Activated naive CD8-positive, alpha-beta T cell (primary cell): ENCODE measurements at regions not wholly inside any gene's neighbourhood (a gene's known extent, or its start where the extent isn't known, plus 50 kb on each side); places are given as distances from the start of the nearest gene placed in this dataset.
A peak's percentile ranks its signal among the peaks of the same experiment; 100 is the strongest.

Experiments
- H3K27ac Mint-ChIP-seq: one replicate; pipeline ENCODE4 v1.8.0; 2021; ENCODE audit warnings: mixed read lengths
- H3K27me3 Mint-ChIP-seq: one replicate; pipeline ENCODE4 v1.8.0; 2021; ENCODE audit warnings: mixed read lengths
- H3K36me3 Mint-ChIP-seq: one replicate; pipeline ENCODE4 v1.8.0; 2021; ENCODE audit warnings: mixed read lengths
- H3K4me1 Mint-ChIP-seq: one replicate; pipeline ENCODE4 v1.8.0; 2021; ENCODE audit warnings: low read depth, mixed read lengths
- H3K4me3 Mint-ChIP-seq: one replicate; pipeline ENCODE4 v1.8.0; 2021; ENCODE audit warnings: mild to moderate bottlenecking, mixed read lengths
- H3K9me3 Mint-ChIP-seq: one replicate; pipeline ENCODE4 v1.8.0; 2021; ENCODE audit warnings: low read depth, mixed read lengths

- H3K9me3 Mint-ChIP-seq, result no peaks in the 10 kb centered on the region
- no peak overlapping the region for H3K4me3 Mint-ChIP-seq
- H3K27me3 Mint-ChIP-seq, result peaks cover 4% of the 10 kb centered on the region
- peaks cover 2% of the 10 kb centered on the region for H3K36me3 Mint-ChIP-seq
- H3K4me1 Mint-ChIP-seq, result peaks cover 13% of the 10 kb centered on the region
- no peak overlapping the region for H3K27ac Mint-ChIP-seq
Measured at GRCh38 chr2:111698089-111698488, 185.9 kb downstream of the ANAPC1 start.

GRCh38 chr2:111698743-111699554 is 185.0 kb downstream of the ANAPC1 start:
- Mint-ChIP-seq H3K27me3 (peaks cover 2% of the 10 kb centered on the region), H3K9me3 (no peaks in the 10 kb centered on the region), H3K27ac (peak overlapping the region; percentile 77), H3K36me3 (no peaks in the 10 kb centered on the region), H3K4me1 (peaks cover 13% of the 10 kb centered on the region), H3K4me3 (peak overlapping the region; percentile 51)

- Mint-ChIP-seq H3K4me1 (peaks cover 24% of the 10 kb centered on the region), H3K36me3 (no peaks in the 10 kb centered on the region), H3K27ac (no peak overlapping the region), H3K9me3 (no peaks in the 10 kb centered on the region), H3K4me3 (no peak overlapping the region), H3K27me3 (no peaks in the 10 kb centered on the region)
Measured at GRCh38 chr2:111701266-111701665, 182.7 kb downstream of the ANAPC1 start.

GRCh38 chr2:111701798-111702118 is 182.2 kb downstream of the ANAPC1 start:
- Mint-ChIP-seq H3K9me3 (no peaks in the 10 kb centered on the region), H3K4me3 (no peak overlapping the region), H3K27ac (peak overlapping the region; percentile 28), H3K27me3 (no peaks in the 10 kb centered on the region), H3K36me3 (no peaks in the 10 kb centered on the region), H3K4me1 (peaks cover 24% of the 10 kb centered on the region)

GRCh38 chr2:111702119-111702803 is 181.7 kb downstream of the ANAPC1 start:
- Mint-ChIP-seq H3K4me1 (peaks cover 24% of the 10 kb centered on the region), H3K27ac (peak overlapping the region; percentile 28), H3K9me3 (no peaks in the 10 kb centered on the region), H3K27me3 (no peaks in the 10 kb centered on the region), H3K4me3 (no peak overlapping the region), H3K36me3 (no peaks in the 10 kb centered on the region)

- Mint-ChIP-seq H3K9me3 (no peaks in the 10 kb centered on the region), H3K27ac (no peak overlapping the region), H3K4me1 (peaks cover 24% of the 10 kb centered on the region), H3K27me3 (peaks cover 2% of the 10 kb centered on the region), H3K36me3 (no peaks in the 10 kb centered on the region), H3K4me3 (no peak overlapping the region)
Measured at GRCh38 chr2:111702804-111703196, 181.2 kb downstream of the ANAPC1 start.

- peaks cover 2% of the 10 kb centered on the region for H3K27me3 Mint-ChIP-seq
- H3K4me1 Mint-ChIP-seq, result peaks cover 21% of the 10 kb centered on the region
- H3K9me3 Mint-ChIP-seq, result no peaks in the 10 kb centered on the region
- H3K4me3 Mint-ChIP-seq, result no peak overlapping the region
- H3K27ac Mint-ChIP-seq, result no peak overlapping the region
- no peaks in the 10 kb centered on the region for H3K36me3 Mint-ChIP-seq
Measured at GRCh38 chr2:111703759-111704158, 180.2 kb downstream of the ANAPC1 start.

- H3K27me3 Mint-ChIP-seq, result peaks cover 2% of the 10 kb centered on the region
- no peaks in the 10 kb centered on the region for H3K36me3 Mint-ChIP-seq
- no peak overlapping the region for H3K4me3 Mint-ChIP-seq
- no peaks in the 10 kb centered on the region for H3K9me3 Mint-ChIP-seq
- no peak overlapping the region for H3K27ac Mint-ChIP-seq
- peaks cover 16% of the 10 kb centered on the region for H3K4me1 Mint-ChIP-seq
Measured at GRCh38 chr2:111704246-111704645, 179.7 kb downstream of the ANAPC1 start.

GRCh38 chr2:111705239-111705638 is 178.8 kb downstream of the ANAPC1 start:
- H3K36me3 Mint-ChIP-seq, result no peaks in the 10 kb centered on the region
- H3K9me3 Mint-ChIP-seq, result no peaks in the 10 kb centered on the region
- peaks cover 13% of the 10 kb centered on the region for H3K4me1 Mint-ChIP-seq
- H3K27ac Mint-ChIP-seq, result peak overlapping the region; percentile 82
- peaks cover 2% of the 10 kb centered on the region for H3K27me3 Mint-ChIP-seq
- H3K4me3 Mint-ChIP-seq, result no peak overlapping the region

- no peaks in the 10 kb centered on the region for H3K36me3 Mint-ChIP-seq
- H3K4me1 Mint-ChIP-seq, result peaks cover 13% of the 10 kb centered on the region
- peaks cover 2% of the 10 kb centered on the region for H3K27me3 Mint-ChIP-seq
- H3K4me3 Mint-ChIP-seq, result peak overlapping the region; percentile 27
- peak overlapping the region; percentile 82 for H3K27ac Mint-ChIP-seq
- H3K9me3 Mint-ChIP-seq, result no peaks in the 10 kb centered on the region
Measured at GRCh38 chr2:111705711-111706336, 178.2 kb downstream of the ANAPC1 start.

GRCh38 chr2:111706481-111707001 is 177.5 kb downstream of the ANAPC1 start:
- H3K4me3 Mint-ChIP-seq, result no peak overlapping the region
- no peaks in the 10 kb centered on the region for H3K36me3 Mint-ChIP-seq
- no peaks in the 10 kb centered on the region for H3K9me3 Mint-ChIP-seq
- H3K27me3 Mint-ChIP-seq, result peaks cover 2% of the 10 kb centered on the region
- peaks cover 13% of the 10 kb centered on the region for H3K4me1 Mint-ChIP-seq
- no peak overlapping the region for H3K27ac Mint-ChIP-seq

- Mint-ChIP-seq H3K4me1 (peaks cover 11% of the 10 kb centered on the region), H3K9me3 (no peaks in the 10 kb centered on the region), H3K27me3 (peaks cover 2% of the 10 kb centered on the region), H3K4me3 (no peak overlapping the region), H3K27ac (no peak overlapping the region), H3K36me3 (no peaks in the 10 kb centered on the region)
Measured at GRCh38 chr2:111707700-111708099, 176.3 kb downstream of the ANAPC1 start.

GRCh38 chr2:111708476-111709180 is 175.4 kb downstream of the ANAPC1 start:
- no peak overlapping the region for H3K27ac Mint-ChIP-seq
- H3K4me3 Mint-ChIP-seq, result no peak overlapping the region
- peaks cover 11% of the 10 kb centered on the region for H3K4me1 Mint-ChIP-seq
- H3K9me3 Mint-ChIP-seq, result no peaks in the 10 kb centered on the region
- H3K36me3 Mint-ChIP-seq, result no peaks in the 10 kb centered on the region
- H3K27me3 Mint-ChIP-seq, result peaks cover 2% of the 10 kb centered on the region

GRCh38 chr2:111709321-111709720 is 174.7 kb downstream of the ANAPC1 start:
- H3K36me3 Mint-ChIP-seq, result no peaks in the 10 kb centered on the region
- peaks cover 11% of the 10 kb centered on the region for H3K4me1 Mint-ChIP-seq
- H3K27me3 Mint-ChIP-seq, result peaks cover 2% of the 10 kb centered on the region
- H3K9me3 Mint-ChIP-seq, result no peaks in the 10 kb centered on the region
- H3K4me3 Mint-ChIP-seq, result no peak overlapping the region
- H3K27ac Mint-ChIP-seq, result no peak overlapping the region

- peaks cover 11% of the 10 kb centered on the region for H3K4me1 Mint-ChIP-seq
- H3K27me3 Mint-ChIP-seq, result peaks cover 2% of the 10 kb centered on the region
- H3K9me3 Mint-ChIP-seq, result no peaks in the 10 kb centered on the region
- H3K36me3 Mint-ChIP-seq, result no peaks in the 10 kb centered on the region
- H3K27ac Mint-ChIP-seq, result no peak overlapping the region
- no peak overlapping the region for H3K4me3 Mint-ChIP-seq
Measured at GRCh38 chr2:111710085-111710484, 173.9 kb downstream of the ANAPC1 start.
